Keratinocyte (primary cell): ENCODE measurements at regions not wholly inside any gene's neighbourhood (a gene's known extent, or its start where the extent isn't known, plus 50 kb on each side); places are given as distances from the start of the nearest gene placed in this dataset.

ENCODE experiments used
- CTCF ChIP-seq, 3 experiments: IDR thresholded peaks in 1 of 3; conservative IDR thresholded peaks in 1 of 3; optimal IDR thresholded peaks in 1 of 3; 2 replicates in 2 of 3; 3 replicates in 1 of 3; pipeline versions ENCODE3 to v1.5.1; 2011; ENCODE audit warnings: low read length in 3 of 3, mild to moderate bottlenecking in 3 of 3, moderate library complexity in 2 of 3, control low read depth in 1 of 3, inconsistent platforms in 1 of 3; ENCODE audit not compliant: insufficient read depth in 2 of 3; ENCODE audit errors: extremely low read depth in 1 of 3
- EZH2 ChIP-seq: IDR thresholded peaks from one replicate; pipeline ENCODE4 v1.6.1; 2012; ENCODE audit warnings: inconsistent platforms, mild to moderate bottlenecking, low read length, moderate library complexity

- TF ChIP-seq CTCF (optimal IDR thresholded peaks at IDR 0.05 in 1 of 3, IDR thresholded peaks at IDR 0.05 in 1 of 3, conservative IDR thresholded peaks at IDR 0.05 in 1 of 3; ENCODE audit: extremely low read depth in 1 of 3, insufficient read depth in 2 of 3, low read length in 3 of 3) (no peak), EZH2 (no peak)
Measured at GRCh38 chr15:46955576-46955975, 761.7 kb upstream of the SEMA6D start.
